ENCODE measurements at regions not wholly inside any gene's neighbourhood (a gene's known extent, or its start where the extent isn't known, plus 50 kb on each side); places are given as distances from the start of the nearest gene placed in this dataset.

- no peak overlapping the region for H2BK20ac ChIP-seq (ENCODE audit: low read length)
- no peak overlapping the region for H4K5ac ChIP-seq (ENCODE audit: insufficient read length, low read depth, low read length)
- H4K20me1 ChIP-seq (replicated peaks in 1 of 2; ENCODE audit: control insufficient read depth in 1 of 2, insufficient read depth in 2 of 2, low read length in 2 of 2), result no peaks in the 10 kb centered on the region
- no peaks in the 10 kb centered on the region for H3K79me1 ChIP-seq (ENCODE audit: low read depth, low read length)
- no peak overlapping the region for H3K27ac ChIP-seq (ENCODE audit: low read depth, low read length)
- no peaks in the 10 kb centered on the region for H3K27me3 ChIP-seq (replicated peaks in 1 of 4; ENCODE audit: control insufficient read depth in 3 of 4, extremely low read depth in 1 of 4, insufficient read depth in 3 of 4, low read length in 3 of 4)
- TF ChIP-seq BCL11A (IDR thresholded peaks at IDR 0.05; ENCODE audit: low read depth in 2 of 2, low read length in 2 of 2) (no peak), CTBP2 (IDR thresholded peaks at IDR 0.05; ENCODE audit: borderline replicate concordance, insufficient read depth, insufficient read length, low read length) (no peak), RAD21 (IDR thresholded peaks at IDR 0.05 in 1 of 2, conservative IDR thresholded peaks at IDR 0.05 in 1 of 2; ENCODE audit: low read depth in 2 of 2, low read length in 2 of 2) (peak; percentile 66 to 71), EP300 (IDR thresholded peaks at IDR 0.05; ENCODE audit: borderline replicate concordance in 1 of 2, low read depth in 2 of 2, low read length in 2 of 2) (no peak), POU5F1 (IDR thresholded peaks at IDR 0.05; ENCODE audit: low read depth, low read length) (no peak), CHD2 (IDR thresholded peaks at IDR 0.05; ENCODE audit: low read length) (no peak), CEBPB (IDR thresholded peaks at IDR 0.05; ENCODE audit: low read depth, low read length) (peak; percentile 62; the same call in 1 of the 2 replicates)
- TF ChIP-seq, protein P1, sequence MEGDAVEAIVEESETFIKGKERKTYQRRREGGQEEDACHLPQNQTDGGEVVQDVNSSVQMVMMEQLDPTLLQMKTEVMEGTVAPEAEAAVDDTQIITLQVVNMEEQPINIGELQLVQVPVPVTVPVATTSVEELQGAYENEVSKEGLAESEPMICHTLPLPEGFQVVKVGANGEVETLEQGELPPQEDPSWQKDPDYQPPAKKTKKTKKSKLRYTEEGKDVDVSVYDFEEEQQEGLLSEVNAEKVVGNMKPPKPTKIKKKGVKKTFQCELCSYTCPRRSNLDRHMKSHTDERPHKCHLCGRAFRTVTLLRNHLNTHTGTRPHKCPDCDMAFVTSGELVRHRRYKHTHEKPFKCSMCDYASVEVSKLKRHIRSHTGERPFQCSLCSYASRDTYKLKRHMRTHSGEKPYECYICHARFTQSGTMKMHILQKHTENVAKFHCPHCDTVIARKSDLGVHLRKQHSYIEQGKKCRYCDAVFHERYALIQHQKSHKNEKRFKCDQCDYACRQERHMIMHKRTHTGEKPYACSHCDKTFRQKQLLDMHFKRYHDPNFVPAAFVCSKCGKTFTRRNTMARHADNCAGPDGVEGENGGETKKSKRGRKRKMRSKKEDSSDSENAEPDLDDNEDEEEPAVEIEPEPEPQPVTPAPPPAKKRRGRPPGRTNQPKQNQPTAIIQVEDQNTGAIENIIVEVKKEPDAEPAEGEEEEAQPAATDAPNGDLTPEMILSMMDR (IDR thresholded peaks at IDR 0.05; ENCODE audit: control extremely low read depth in 1 of 3, insufficient read depth in 1 of 3, low read depth in 1 of 3, low read length in 3 of 3), result peak in 2 of 3 experiments; percentile 43 to 59; a peak in 2 of 4 replicates
- ChIA-PET CTCF (ENCODE audit: partially characterized antibody) (interaction anchor here (0.7 to 1.6 kb wide), 7 partner anchors 25 to 1222 kb away, joined by 3 to 6 read pairs (median 3); no protein-coding TSS in a partner anchor), POLR2A (ENCODE audit: partially characterized antibody) (no interaction called here)
- H3K23me2 ChIP-seq (ENCODE audit: low read depth, low read length), result no peaks in the 10 kb centered on the region; the same call in 1 of the 2 replicates
- H4K8ac ChIP-seq (ENCODE audit: extremely low read depth, insufficient read depth, low read length), result no peak overlapping the region
- no peak overlapping the region for H2BK12ac ChIP-seq (ENCODE audit: low read depth, low read length)
- H3K79me2 ChIP-seq (ENCODE audit: control insufficient read depth in 1 of 2, insufficient read depth in 2 of 2, low read length in 2 of 2), result no peaks in the 10 kb centered on the region
- no peak for DNase-seq (ENCODE audit: low read depth in 1 of 2, low spot score in 2 of 2)
- no peaks in the 10 kb centered on the region for H3K9me3 ChIP-seq (ENCODE audit: insufficient read depth in 2 of 2, low read depth in 1 of 2, low read length in 1 of 2)
- no peak overlapping the region for H4K91ac ChIP-seq (replicated peaks; ENCODE audit: insufficient read length, low read length)
- H3K14ac ChIP-seq (ENCODE audit: insufficient read length), result no peak overlapping the region
- no peak overlapping the region for H2BK15ac ChIP-seq (ENCODE audit: low read length)
- no peak overlapping the region for H3K4me3 ChIP-seq (ENCODE audit: extremely low read depth in 1 of 4, insufficient read depth in 2 of 4, low read depth in 3 of 4, low read length in 4 of 4)
- no peak overlapping the region for H3K56ac ChIP-seq (replicated peaks; ENCODE audit: insufficient read length, low read depth, low read length)
- H2BK120ac ChIP-seq (replicated peaks; ENCODE audit: low read depth, low read length), result no peak overlapping the region
- H3K4me2 ChIP-seq (ENCODE audit: insufficient read depth in 1 of 2, low read depth in 2 of 2, low read length in 2 of 2), result no peak overlapping the region
- no peak for FAIRE-seq
- H2AK5ac ChIP-seq (ENCODE audit: low read depth, low read length), result no peak overlapping the region
- no peak overlapping the region for H3K9ac ChIP-seq (replicated peaks in 1 of 4; ENCODE audit: extremely low read depth in 1 of 4, low read depth in 3 of 4, low read length in 3 of 4)
- no peak overlapping the region for H3K18ac ChIP-seq (ENCODE audit: extremely low read depth, low read length)
- no peaks in the 10 kb centered on the region for H3K4me1 ChIP-seq (replicated peaks in 1 of 4; ENCODE audit: control insufficient read depth in 3 of 4, insufficient read depth in 4 of 4, low read length in 3 of 4)
- no peak overlapping the region for H2BK5ac ChIP-seq (ENCODE audit: low read depth, low read length)
- no peak overlapping the region for H3K4ac ChIP-seq (replicated peaks; ENCODE audit: insufficient read length, low read depth, low read length)
- no peak overlapping the region for H2AFZ ChIP-seq (ENCODE audit: low read length)
- WGBS, 2 experiments (ENCODE audit: extremely low coverage in 1 of 2, insufficient coverage in 1 of 2, insufficient read length in 1 of 2, insufficient replicate concordance in 2 of 2, low coverage in 1 of 2, low lambda C conversion rate in 2 of 2, missing lambda C conversion rate in 1 of 2), result 82% methylated on average over 6 of the region's 6 CpGs; no CpG with 5 or more reads in 1 of the 2 experiments
- no peak overlapping the region for H3K23ac ChIP-seq (ENCODE audit: insufficient read length)
- no peaks in the 10 kb centered on the region for H3K36me3 ChIP-seq (ENCODE audit: control insufficient read depth in 2 of 4, insufficient read depth in 4 of 4, low read length in 3 of 4)
Observed at GRCh38 chr10:105797234-105797890, 1156.3 kb downstream of the SORCS3 start.
